ENCODE measurements at regions not wholly inside any gene's neighbourhood (a gene's known extent, or its start where the extent isn't known, plus 50 kb on each side); places are given as distances from the start of the nearest gene placed in this dataset.

- Histone ChIP-seq H3K4me1 (replicated peaks) (no peaks in the 10 kb centered on the region), H3K36me3 (no peaks in the 10 kb centered on the region), H3K4me3 (no peak overlapping the region), H3K9me3 (no peaks in the 10 kb centered on the region), H3K27me3 (replicated peaks; ENCODE audit: insufficient read depth) (no peaks in the 10 kb centered on the region), H3K27ac (no peak overlapping the region)
- no peak for DNase-seq (ENCODE audit: low spot score)
- WGBS, result 96% methylated on average over 7 of the region's 7 CpGs
- no peak for TF ChIP-seq POLR2AphosphoS5 (IDR thresholded peaks at IDR 0.05)
- TF ChIP-seq, protein P1, sequence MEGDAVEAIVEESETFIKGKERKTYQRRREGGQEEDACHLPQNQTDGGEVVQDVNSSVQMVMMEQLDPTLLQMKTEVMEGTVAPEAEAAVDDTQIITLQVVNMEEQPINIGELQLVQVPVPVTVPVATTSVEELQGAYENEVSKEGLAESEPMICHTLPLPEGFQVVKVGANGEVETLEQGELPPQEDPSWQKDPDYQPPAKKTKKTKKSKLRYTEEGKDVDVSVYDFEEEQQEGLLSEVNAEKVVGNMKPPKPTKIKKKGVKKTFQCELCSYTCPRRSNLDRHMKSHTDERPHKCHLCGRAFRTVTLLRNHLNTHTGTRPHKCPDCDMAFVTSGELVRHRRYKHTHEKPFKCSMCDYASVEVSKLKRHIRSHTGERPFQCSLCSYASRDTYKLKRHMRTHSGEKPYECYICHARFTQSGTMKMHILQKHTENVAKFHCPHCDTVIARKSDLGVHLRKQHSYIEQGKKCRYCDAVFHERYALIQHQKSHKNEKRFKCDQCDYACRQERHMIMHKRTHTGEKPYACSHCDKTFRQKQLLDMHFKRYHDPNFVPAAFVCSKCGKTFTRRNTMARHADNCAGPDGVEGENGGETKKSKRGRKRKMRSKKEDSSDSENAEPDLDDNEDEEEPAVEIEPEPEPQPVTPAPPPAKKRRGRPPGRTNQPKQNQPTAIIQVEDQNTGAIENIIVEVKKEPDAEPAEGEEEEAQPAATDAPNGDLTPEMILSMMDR (IDR thresholded peaks at IDR 0.05), result no peak
- no peak for TF ChIP-seq POLR2A (IDR thresholded peaks at IDR 0.05)
- intact Hi-C loops (cut with DNase I), result no loop called here
Measured at GRCh38 chr9:99358668-99359067, 136.6 kb downstream of the SEC61B start.

DNA sequence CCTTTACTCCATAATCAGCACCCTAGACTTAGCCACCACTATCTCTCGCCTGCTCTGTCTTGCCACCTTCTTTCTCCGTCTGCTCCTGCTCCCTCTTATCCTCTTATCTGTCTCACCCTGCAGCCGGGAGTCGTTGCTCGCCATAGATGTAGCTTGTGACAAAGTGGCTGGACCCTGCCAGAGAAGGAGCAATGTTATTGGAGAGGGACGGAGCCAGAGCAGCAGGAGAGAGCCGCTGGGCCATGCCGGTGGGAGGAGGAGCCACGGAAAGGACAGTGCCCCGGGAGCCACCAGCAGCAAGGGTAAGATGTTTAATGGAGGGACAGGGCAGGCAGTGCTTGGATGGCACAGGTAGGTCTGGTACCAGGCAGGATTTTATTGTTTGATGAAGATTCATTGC is 137.3 kb downstream of the SEC61B start:
- H3K27ac ChIP-seq, result no peak overlapping the region
- no peaks in the 10 kb centered on the region for H3K9me3 ChIP-seq
- intact Hi-C loops (cut with DNase I), result no loop called here
- 34% methylated on average over 10 of the region's 10 CpGs for WGBS
- no peak overlapping the region for H3K4me3 ChIP-seq
- H3K4me1 ChIP-seq (replicated peaks), result no peaks in the 10 kb centered on the region
- no peak for TF ChIP-seq POLR2A (IDR thresholded peaks at IDR 0.05)
- TF ChIP-seq POLR2AphosphoS5 (IDR thresholded peaks at IDR 0.05), result no peak
- TF ChIP-seq, protein P1 (IDR thresholded peaks at IDR 0.05), result no peak
- no peak for DNase-seq (ENCODE audit: low spot score)
- H3K27me3 ChIP-seq (replicated peaks; ENCODE audit: insufficient read depth), result no peaks in the 10 kb centered on the region
- H3K36me3 ChIP-seq, result no peaks in the 10 kb centered on the region

DNA sequence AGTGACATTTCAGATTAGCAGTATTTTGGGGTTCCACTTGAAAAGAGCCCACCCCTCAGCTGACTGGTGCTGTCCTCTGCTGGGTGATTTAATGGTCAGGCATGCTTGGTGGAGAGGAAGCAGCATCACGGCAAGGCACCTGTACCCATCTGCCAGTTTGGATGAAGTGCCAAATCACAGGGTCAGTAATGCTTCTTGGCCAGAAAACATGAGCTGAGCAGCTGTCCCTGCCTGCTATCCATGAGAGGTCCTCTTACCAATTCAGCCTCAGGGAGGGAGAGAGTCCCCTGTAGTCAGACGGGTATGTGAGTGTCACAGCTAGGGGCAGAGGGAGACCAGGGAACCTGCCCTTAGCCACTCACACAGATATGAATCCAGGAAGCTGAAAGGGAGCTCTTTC is 137.9 kb downstream of the SEC61B start:
- TF ChIP-seq, protein P1 (IDR thresholded peaks at IDR 0.05), result no peak
- TF ChIP-seq POLR2A (IDR thresholded peaks at IDR 0.05), result no peak
- TF ChIP-seq POLR2AphosphoS5 (IDR thresholded peaks at IDR 0.05), result no peak
- H3K27me3 ChIP-seq (replicated peaks; ENCODE audit: insufficient read depth), result peaks cover 2% of the 10 kb centered on the region
- no peak overlapping the region for H3K27ac ChIP-seq
- H3K4me1 ChIP-seq (replicated peaks), result no peaks in the 10 kb centered on the region
- 60% methylated on average over 2 of the region's 2 CpGs for WGBS
- H3K36me3 ChIP-seq, result no peaks in the 10 kb centered on the region
- intact Hi-C loops (cut with DNase I), result no loop called here
- no peaks in the 10 kb centered on the region for H3K9me3 ChIP-seq
- H3K4me3 ChIP-seq, result no peak overlapping the region
- DNase-seq (ENCODE audit: low spot score), result no peak

DNA sequence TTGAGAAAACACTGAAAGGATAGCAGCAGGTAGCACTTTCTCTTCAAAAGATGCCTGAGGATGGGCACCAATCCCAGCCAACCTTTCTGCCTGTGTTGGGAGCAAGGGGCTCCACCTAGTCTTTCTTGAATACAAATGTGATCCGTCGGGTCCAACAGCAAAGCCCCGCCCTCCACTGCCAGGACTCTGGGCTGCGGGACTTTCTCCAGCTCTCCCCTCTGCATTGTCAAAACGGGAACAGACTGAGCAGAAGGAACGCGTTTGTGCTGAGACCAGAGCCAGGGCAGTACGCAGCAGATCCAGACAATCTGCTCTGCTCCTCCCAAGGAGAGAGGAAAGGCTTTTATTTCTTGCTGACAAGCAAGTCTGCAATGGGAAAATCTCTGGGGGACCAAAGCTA is 139.7 kb downstream of the SEC61B start:
- no peak overlapping the region for H3K27ac ChIP-seq
- TF ChIP-seq, protein P1 (IDR thresholded peaks at IDR 0.05), result no peak
- TF ChIP-seq POLR2AphosphoS5 (IDR thresholded peaks at IDR 0.05), result no peak
- no peak for TF ChIP-seq POLR2A (IDR thresholded peaks at IDR 0.05)
- WGBS, result 4% methylated on average over 8 of the region's 8 CpGs
- H3K36me3 ChIP-seq, result no peaks in the 10 kb centered on the region
- H3K4me1 ChIP-seq (replicated peaks), result no peaks in the 10 kb centered on the region
- no peak overlapping the region for H3K4me3 ChIP-seq
- peaks cover 6% of the 10 kb centered on the region for H3K27me3 ChIP-seq (replicated peaks; ENCODE audit: insufficient read depth)
- no peak for DNase-seq (ENCODE audit: low spot score)
- intact Hi-C loops (cut with DNase I), result no loop called here
- no peaks in the 10 kb centered on the region for H3K9me3 ChIP-seq

- intact Hi-C loops (cut with DNase I), result no loop called here
- Histone ChIP-seq H3K4me1 (replicated peaks) (no peaks in the 10 kb centered on the region), H3K27me3 (replicated peaks; ENCODE audit: insufficient read depth) (peaks cover 6% of the 10 kb centered on the region), H3K9me3 (no peaks in the 10 kb centered on the region), H3K27ac (no peak overlapping the region), H3K36me3 (no peaks in the 10 kb centered on the region), H3K4me3 (no peak overlapping the region)
- TF ChIP-seq, protein P1 (IDR thresholded peaks at IDR 0.05), result no peak
- TF ChIP-seq POLR2A (IDR thresholded peaks at IDR 0.05) (no peak), POLR2AphosphoS5 (IDR thresholded peaks at IDR 0.05) (no peak)
- no peak for DNase-seq (ENCODE audit: low spot score)
Measured at GRCh38 chr9:99362321-99362720, 140.2 kb downstream of the SEC61B start.
